Upper lobe of left lung (tissue), 4 donors: ENCODE measurements at regions not wholly inside any gene's neighbourhood (a gene's known extent, or its start where the extent isn't known, plus 50 kb on each side); places are given as distances from the start of the nearest gene placed in this dataset.

ENCODE experiments used
- POLR2A ChIP-seq, 4 donors: fragments of 450-650 bp; IDR thresholded peaks; one replicate each; pipeline ENCODE4 v1.5.1; 2016 to 2017; ENCODE audit warnings: antibody characterized with exemption in 4 of 4, mild to moderate bottlenecking in 2 of 4
- POLR2AphosphoS5 ChIP-seq, 2 donors: sonication (generic); formaldehyde crosslinking; IDR thresholded peaks; one replicate each; pipeline ENCODE4 v1.5.1; 2017; ENCODE audit warnings: antibody characterized with exemption in 2 of 2

DNA sequence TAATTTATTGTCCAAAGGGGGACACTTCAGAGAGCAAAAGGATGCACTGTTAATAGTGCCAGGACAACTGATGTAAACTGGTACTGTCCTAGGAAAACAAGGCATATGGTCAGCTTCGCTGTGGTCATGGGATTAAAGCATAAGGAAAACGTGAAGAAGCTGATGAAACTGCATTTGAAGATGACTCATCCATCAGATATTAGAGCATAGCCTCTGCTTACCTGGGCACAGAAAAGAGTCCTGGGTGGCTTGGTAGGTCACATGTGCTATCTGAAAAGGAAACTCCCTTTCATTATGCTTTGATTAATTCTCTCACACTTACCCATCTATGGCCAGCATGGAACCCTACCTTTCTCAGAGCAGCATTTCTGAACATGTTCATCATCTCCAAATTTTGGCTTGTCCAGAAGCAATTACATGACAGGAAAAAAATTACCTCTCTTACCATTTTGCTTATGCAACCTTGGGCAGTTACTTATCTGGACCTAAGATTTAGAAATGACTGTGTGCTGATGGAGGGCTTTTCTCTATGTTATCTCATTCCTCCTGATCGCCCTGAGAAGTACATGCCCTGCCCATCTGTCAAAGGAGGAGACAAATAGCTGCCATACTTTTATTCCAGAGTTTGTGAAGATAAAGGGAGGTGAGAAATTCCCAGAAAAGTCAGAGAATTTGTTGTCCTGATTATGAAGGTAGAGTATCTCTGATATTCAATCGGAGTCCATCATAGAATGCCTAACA, 275.3 kb upstream of the SLC14A2 start:
- no peak for TF ChIP-seq POLR2AphosphoS5 (IDR thresholded peaks at IDR 0.05)
- TF ChIP-seq POLR2A (IDR thresholded peaks at IDR 0.05): no peak
